Neural progenitor cell (in vitro differentiated cells): ENCODE measurements at regions not wholly inside any gene's neighbourhood (a gene's known extent, or its start where the extent isn't known, plus 50 kb on each side); places are given as distances from the start of the nearest gene placed in this dataset.
"Not testable (repeated sequence)": the region's sequence is repeated elsewhere in the genome, so short reads cannot be mapped to it uniquely, and the experiment has no call there.

ENCODE experiments used
- DNase-seq: peaks from one replicate; pipeline ENCODE4 v3.0.0-alpha.2; 2016; ENCODE audit warnings: low spot score
- H2AFZ ChIP-seq: fragments of 200-600 bp; sonication (generic); replicated peaks from 2 replicates; pipeline ENCODE4 v1.6.1; 2016; ENCODE audit warnings: antibody characterized with exemption
- H3F3A ChIP-seq: fragments of 200-600 bp; sonication (generic); 2 replicates; pipeline ENCODE4 v1.6.1; 2016; ENCODE audit warnings: antibody characterized with exemption, low read depth
- H3K27ac ChIP-seq: fragments of 200-600 bp; sonication (generic); 2 replicates; pipeline ENCODE4 v1.5.1; 2016; ENCODE audit warnings: mild to moderate bottlenecking
- H3K27me3 ChIP-seq: fragments of 200-600 bp; sonication (generic); 2 replicates; pipeline ENCODE4 v1.6.1; 2016; ENCODE audit warnings: mild to moderate bottlenecking, moderate library complexity
- H3K36me3 ChIP-seq: fragments of 200-600 bp; sonication (generic); 2 replicates; pipeline ENCODE4 v1.5.1; 2016
- H3K4me1 ChIP-seq: fragments of 200-600 bp; sonication (generic); 2 replicates; pipeline ENCODE4 v1.6.1; 2016; ENCODE audit warnings: mixed run types
- H3K4me2 ChIP-seq: fragments of 200-600 bp; sonication (generic); 2 replicates; pipeline ENCODE4 v1.6.1; 2016
- H3K4me3 ChIP-seq: fragments of 200-600 bp; sonication (generic); 2 replicates; pipeline ENCODE4 v1.5.1; 2016
- H3K79me2 ChIP-seq: fragments of 200-600 bp; sonication (generic); 2 replicates; pipeline ENCODE4 v1.6.1; 2016; ENCODE audit warnings: low read depth
- H3K9ac ChIP-seq: fragments of 200-600 bp; sonication (generic); 2 replicates; pipeline ENCODE4 v1.6.1; 2016
- H3K9me3 ChIP-seq: fragments of 200-600 bp; sonication (generic); 2 replicates; pipeline ENCODE4 v1.5.1; 2016; ENCODE audit warnings: low read depth
- H4K20me1 ChIP-seq: fragments of 200-600 bp; sonication (generic); 2 replicates; pipeline ENCODE4 v1.6.1; 2016; ENCODE audit warnings: low read depth
- H3K27ac Mint-ChIP-seq: 3 replicates; pipeline ENCODE4 v1.8.0; 2021; ENCODE audit warnings: mixed read lengths
- H3K27me3 Mint-ChIP-seq: 2 replicates; pipeline ENCODE4 v1.8.0; 2022; ENCODE audit warnings: low read depth, mild to moderate bottlenecking, inconsistent platforms, moderate library complexity, mixed read lengths; ENCODE audit not compliant: insufficient read depth
- H3K36me3 Mint-ChIP-seq: 3 replicates; pipeline ENCODE4 v1.8.0; 2021; ENCODE audit warnings: mixed read lengths
- H3K4me1 Mint-ChIP-seq: 3 replicates; pipeline ENCODE4 v1.8.0; 2021; ENCODE audit warnings: mixed read lengths
- H3K4me3 Mint-ChIP-seq: 3 replicates; pipeline ENCODE4 v1.8.0; 2021; ENCODE audit warnings: mild to moderate bottlenecking, moderate library complexity, mixed read lengths
- H3K9me3 Mint-ChIP-seq: 3 replicates; pipeline ENCODE4 v1.8.0; 2020; ENCODE audit warnings: mixed read lengths
- CTCF ChIP-seq: fragments of 200-600 bp; sonication (generic); IDR thresholded peaks from 2 replicates; pipeline ENCODE4 v1.5.1; 2017; ENCODE audit warnings: antibody characterized with exemption, mild to moderate bottlenecking
- EZH2 ChIP-seq: fragments of 200-600 bp; sonication (generic); IDR thresholded peaks from 2 replicates; pipeline ENCODE4 v1.6.1; 2017; ENCODE audit warnings: antibody characterized with exemption, mild to moderate bottlenecking, moderate library complexity
- EZH2phosphoT487 ChIP-seq: fragments of 200-600 bp; sonication (generic); IDR thresholded peaks from 2 replicates; pipeline ENCODE4 v1.6.1; 2017; ENCODE audit warnings: antibody characterized with exemption

DNA sequence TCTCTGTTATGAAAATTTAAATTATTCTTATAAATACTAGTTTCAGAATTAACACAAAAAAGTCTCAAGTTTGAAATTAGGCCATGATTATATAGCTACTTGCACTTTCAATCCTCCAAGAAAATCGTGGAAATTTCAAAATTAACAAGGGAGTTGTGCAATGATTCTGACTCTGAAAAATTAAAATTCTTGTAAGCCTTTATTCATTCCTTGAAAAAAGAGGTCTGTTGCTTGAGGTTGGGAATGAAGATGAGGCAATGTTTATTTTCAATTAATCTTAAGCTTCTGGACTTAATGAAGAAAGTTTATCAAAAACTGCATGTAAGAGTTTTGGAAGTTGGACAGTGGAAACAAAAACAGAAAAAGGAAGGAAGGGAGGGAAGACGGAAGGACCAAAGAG is 128.2 kb upstream of the FIBIN start:
- peaks cover 7% of the 10 kb centered on the region for H3K9me3 Mint-ChIP-seq
- Histone ChIP-seq H2AFZ (no peak overlapping the region), H3F3A (no peaks in the 10 kb centered on the region), H3K79me2 (no peaks in the 10 kb centered on the region), H3K9ac (no peak overlapping the region), H3K36me3 (no peaks in the 10 kb centered on the region), H4K20me1 (no peaks in the 10 kb centered on the region), H3K4me3 (no peak overlapping the region), H3K4me1 (no peaks in the 10 kb centered on the region), H3K27ac (no peak overlapping the region), H3K4me2 (no peak overlapping the region), H3K9me3 (no peaks in the 10 kb centered on the region), H3K27me3 (no peaks in the 10 kb centered on the region)
- no peak overlapping the region for H3K4me3 Mint-ChIP-seq
- no peak for DNase-seq
- no peak overlapping the region for H3K27ac Mint-ChIP-seq
- no peaks in the 10 kb centered on the region for H3K36me3 Mint-ChIP-seq
- TF ChIP-seq EZH2phosphoT487 (no peak), EZH2 (no peak), CTCF (no peak)
- H3K27me3 Mint-ChIP-seq, result peaks cover 4% of the 10 kb centered on the region
- no peaks in the 10 kb centered on the region for H3K4me1 Mint-ChIP-seq

DNA sequence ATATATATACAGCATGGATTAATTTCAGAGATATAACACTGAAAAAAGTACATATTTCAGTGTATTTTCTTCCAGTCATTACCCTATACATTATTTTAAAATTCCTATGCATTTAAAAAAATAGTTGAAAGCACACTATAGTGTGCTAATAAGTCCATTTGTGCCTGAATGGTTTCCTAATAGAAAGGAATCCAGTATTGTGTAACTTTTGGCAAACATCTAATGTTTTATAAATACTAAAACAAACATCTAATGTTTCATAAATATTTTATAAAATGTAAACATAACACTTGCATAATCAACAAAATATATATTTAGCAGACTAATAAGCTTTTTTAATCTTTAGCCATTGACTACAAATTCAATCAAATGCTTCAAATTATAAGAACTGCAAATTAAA is 126.6 kb upstream of the FIBIN start:
- Histone ChIP-seq H3K9me3 (no peaks in the 10 kb centered on the region), H3K36me3 (no peaks in the 10 kb centered on the region), H2AFZ (no peak overlapping the region), H3K9ac (no peak overlapping the region), H3K27ac (no peak overlapping the region), H3K27me3 (no peaks in the 10 kb centered on the region), H3K4me2 (no peak overlapping the region), H3K4me1 (no peaks in the 10 kb centered on the region), H4K20me1 (no peaks in the 10 kb centered on the region), H3F3A (no peaks in the 10 kb centered on the region), H3K79me2 (no peaks in the 10 kb centered on the region), H3K4me3 (no peak overlapping the region)
- DNase-seq, result no peak
- Mint-ChIP-seq H3K27ac (no peak overlapping the region), H3K4me3 (no peak overlapping the region), H3K4me1 (no peaks in the 10 kb centered on the region), H3K27me3 (peaks cover 4% of the 10 kb centered on the region), H3K9me3 (peaks cover 7% of the 10 kb centered on the region), H3K36me3 (no peaks in the 10 kb centered on the region)
- TF ChIP-seq EZH2 (no peak), EZH2phosphoT487 (no peak), CTCF (no peak)

DNA sequence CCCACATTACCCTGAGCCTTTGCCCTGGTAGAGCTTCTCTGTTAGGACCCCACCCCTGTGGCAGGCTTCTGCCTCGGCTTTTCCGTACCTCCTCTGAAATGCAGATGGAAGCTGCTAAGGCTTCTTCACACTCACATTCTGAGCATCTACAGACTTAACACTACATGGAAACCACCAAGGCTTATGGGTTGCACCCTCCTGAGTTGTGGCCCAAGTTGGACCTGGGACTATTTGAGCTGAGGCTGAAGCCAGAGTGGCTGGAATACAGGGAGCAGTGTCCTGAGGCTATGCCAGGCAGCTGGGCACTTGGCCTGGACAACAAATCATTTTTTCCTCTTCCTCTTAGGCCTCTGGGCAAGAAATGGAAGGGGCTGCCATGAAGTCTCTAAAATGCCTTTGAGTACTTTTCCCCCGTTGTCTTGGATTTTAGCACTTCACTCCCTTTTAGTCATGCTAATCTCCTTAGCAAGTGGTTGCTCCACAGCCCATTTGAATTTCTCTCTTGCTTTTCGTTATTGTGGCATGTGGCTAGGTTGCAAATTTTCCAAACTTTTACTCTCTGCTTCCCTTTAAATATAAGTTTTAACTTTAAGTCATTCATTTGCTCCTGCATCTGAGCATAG is 114.8 kb upstream of the FIBIN start:
- DNase-seq, result no peak
- H3K4me3 Mint-ChIP-seq, result no peak overlapping the region
- TF ChIP-seq EZH2phosphoT487, result no peak
- H3F3A ChIP-seq, result no peaks in the 10 kb centered on the region
- no peaks in the 10 kb centered on the region for H3K27me3 ChIP-seq
- H3K36me3 Mint-ChIP-seq, result no peaks in the 10 kb centered on the region
- H3K27ac Mint-ChIP-seq, result no peak overlapping the region
- H3K4me1 ChIP-seq, result no peaks in the 10 kb centered on the region
- H3K9me3 ChIP-seq, result peaks cover 6% of the 10 kb centered on the region
- H3K4me2 ChIP-seq, result no peak overlapping the region
- no peak overlapping the region for H3K4me3 ChIP-seq
- no peak overlapping the region for H3K9ac ChIP-seq
- no peaks in the 10 kb centered on the region for H3K36me3 ChIP-seq
- no peaks in the 10 kb centered on the region for H3K4me1 Mint-ChIP-seq
- H3K9me3 Mint-ChIP-seq, result peaks cover 12% of the 10 kb centered on the region
- H2AFZ ChIP-seq, result no peak overlapping the region
- H4K20me1 ChIP-seq, result no peaks in the 10 kb centered on the region
- no peak overlapping the region for H3K27ac ChIP-seq
- no peaks in the 10 kb centered on the region for H3K79me2 ChIP-seq
- H3K27me3 Mint-ChIP-seq, result peaks cover 2% of the 10 kb centered on the region

DNA sequence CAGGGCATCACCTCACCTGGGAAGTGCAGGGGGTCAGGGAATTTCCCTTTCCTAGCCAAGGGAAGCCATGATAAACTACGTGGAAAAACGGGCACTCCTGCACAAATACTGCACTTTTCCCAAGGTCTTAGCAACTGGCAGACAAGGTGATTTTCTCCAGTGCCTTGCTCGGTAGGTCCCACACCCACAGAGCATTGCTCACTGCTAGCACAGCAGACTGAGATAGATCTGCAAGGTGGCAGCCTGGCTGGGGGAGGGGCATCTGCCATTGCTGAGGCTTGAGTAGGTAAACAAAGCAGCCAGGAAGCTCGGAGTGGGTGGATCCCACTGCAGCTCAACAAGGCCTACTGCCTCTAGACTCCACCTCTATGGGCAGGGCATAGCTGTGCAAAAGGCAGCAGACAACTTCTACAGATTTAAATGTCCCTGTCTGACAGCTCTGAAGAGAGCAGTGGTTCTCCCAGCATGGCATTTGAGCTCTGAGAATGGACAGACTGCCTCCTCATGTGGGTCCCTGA is 111.5 kb upstream of the FIBIN start:
- H3K9me3 ChIP-seq, result not testable (repeated sequence)

More for the DNA sequence above, 111.5 kb upstream of the FIBIN start:
- not testable (repeated sequence) for H3K27me3 Mint-ChIP-seq, H3K4me1 Mint-ChIP-seq, H3F3A ChIP-seq, H3K4me3 Mint-ChIP-seq, H2AFZ ChIP-seq, H3K36me3 Mint-ChIP-seq, H3K4me1 ChIP-seq, H3K4me2 ChIP-seq, H3K79me2 ChIP-seq, H3K9ac ChIP-seq, H3K27me3 ChIP-seq, H4K20me1 ChIP-seq, H3K9me3 Mint-ChIP-seq, H3K27ac ChIP-seq, DNase-seq, H3K27ac Mint-ChIP-seq, H3K36me3 ChIP-seq, H3K4me3 ChIP-seq
